ENCODE measurements at regions not wholly inside any gene's neighbourhood (a gene's known extent, or its start where the extent isn't known, plus 50 kb on each side); places are given as distances from the start of the nearest gene placed in this dataset.

GRCh38 chr3:34998902-34999301 is 640.4 kb upstream of the ARPP21 start:
- intact Hi-C loops (cut with micrococcal nuclease; ENCODE audit: unreplicated experiment) (no loop called here), in situ Hi-C loops (cut with HindIII; ENCODE audit: low pct_unique_long_range_greater_than_20kb, low sequenced_read_pairs) (no loop called here)
- DNase-seq (ENCODE audit: low read depth, low spot score) (no peak), ATAC-seq (no peak)
- TF ChIP-seq, protein P1, sequence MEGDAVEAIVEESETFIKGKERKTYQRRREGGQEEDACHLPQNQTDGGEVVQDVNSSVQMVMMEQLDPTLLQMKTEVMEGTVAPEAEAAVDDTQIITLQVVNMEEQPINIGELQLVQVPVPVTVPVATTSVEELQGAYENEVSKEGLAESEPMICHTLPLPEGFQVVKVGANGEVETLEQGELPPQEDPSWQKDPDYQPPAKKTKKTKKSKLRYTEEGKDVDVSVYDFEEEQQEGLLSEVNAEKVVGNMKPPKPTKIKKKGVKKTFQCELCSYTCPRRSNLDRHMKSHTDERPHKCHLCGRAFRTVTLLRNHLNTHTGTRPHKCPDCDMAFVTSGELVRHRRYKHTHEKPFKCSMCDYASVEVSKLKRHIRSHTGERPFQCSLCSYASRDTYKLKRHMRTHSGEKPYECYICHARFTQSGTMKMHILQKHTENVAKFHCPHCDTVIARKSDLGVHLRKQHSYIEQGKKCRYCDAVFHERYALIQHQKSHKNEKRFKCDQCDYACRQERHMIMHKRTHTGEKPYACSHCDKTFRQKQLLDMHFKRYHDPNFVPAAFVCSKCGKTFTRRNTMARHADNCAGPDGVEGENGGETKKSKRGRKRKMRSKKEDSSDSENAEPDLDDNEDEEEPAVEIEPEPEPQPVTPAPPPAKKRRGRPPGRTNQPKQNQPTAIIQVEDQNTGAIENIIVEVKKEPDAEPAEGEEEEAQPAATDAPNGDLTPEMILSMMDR (IDR thresholded peaks at IDR 0.05) = no peak
- TF ChIP-seq POLR2AphosphoS5 (IDR thresholded peaks at IDR 0.05; ENCODE audit: low read depth, low read length) = no peak
- no peak for TF ChIP-seq TCF7L2 (IDR thresholded peaks at IDR 0.05; ENCODE audit: low read depth, low read length)
- TF ChIP-seq SIN3A (IDR thresholded peaks at IDR 0.05; ENCODE audit: borderline replicate concordance, insufficient read depth, low read depth, low read length) = no peak
- TF ChIP-seq, protein P2, sequence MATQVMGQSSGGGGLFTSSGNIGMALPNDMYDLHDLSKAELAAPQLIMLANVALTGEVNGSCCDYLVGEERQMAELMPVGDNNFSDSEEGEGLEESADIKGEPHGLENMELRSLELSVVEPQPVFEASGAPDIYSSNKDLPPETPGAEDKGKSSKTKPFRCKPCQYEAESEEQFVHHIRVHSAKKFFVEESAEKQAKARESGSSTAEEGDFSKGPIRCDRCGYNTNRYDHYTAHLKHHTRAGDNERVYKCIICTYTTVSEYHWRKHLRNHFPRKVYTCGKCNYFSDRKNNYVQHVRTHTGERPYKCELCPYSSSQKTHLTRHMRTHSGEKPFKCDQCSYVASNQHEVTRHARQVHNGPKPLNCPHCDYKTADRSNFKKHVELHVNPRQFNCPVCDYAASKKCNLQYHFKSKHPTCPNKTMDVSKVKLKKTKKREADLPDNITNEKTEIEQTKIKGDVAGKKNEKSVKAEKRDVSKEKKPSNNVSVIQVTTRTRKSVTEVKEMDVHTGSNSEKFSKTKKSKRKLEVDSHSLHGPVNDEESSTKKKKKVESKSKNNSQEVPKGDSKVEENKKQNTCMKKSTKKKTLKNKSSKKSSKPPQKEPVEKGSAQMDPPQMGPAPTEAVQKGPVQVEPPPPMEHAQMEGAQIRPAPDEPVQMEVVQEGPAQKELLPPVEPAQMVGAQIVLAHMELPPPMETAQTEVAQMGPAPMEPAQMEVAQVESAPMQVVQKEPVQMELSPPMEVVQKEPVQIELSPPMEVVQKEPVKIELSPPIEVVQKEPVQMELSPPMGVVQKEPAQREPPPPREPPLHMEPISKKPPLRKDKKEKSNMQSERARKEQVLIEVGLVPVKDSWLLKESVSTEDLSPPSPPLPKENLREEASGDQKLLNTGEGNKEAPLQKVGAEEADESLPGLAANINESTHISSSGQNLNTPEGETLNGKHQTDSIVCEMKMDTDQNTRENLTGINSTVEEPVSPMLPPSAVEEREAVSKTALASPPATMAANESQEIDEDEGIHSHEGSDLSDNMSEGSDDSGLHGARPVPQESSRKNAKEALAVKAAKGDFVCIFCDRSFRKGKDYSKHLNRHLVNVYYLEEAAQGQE (IDR thresholded peaks at IDR 0.05; ENCODE audit: insufficient read depth in 1 of 2, low read depth in 2 of 2, low read length in 1 of 2) = no peak
- Histone ChIP-seq H3K27me3 (ENCODE audit: control insufficient read depth, insufficient read depth, low read length) (no peaks in the 10 kb centered on the region), H3K4me1 (ENCODE audit: control insufficient read depth, insufficient read depth, low read length) (no peaks in the 10 kb centered on the region), H3K4me3 (ENCODE audit: low read depth in 2 of 2, low read length in 2 of 2) (no peak overlapping the region), H3K27ac (ENCODE audit: low read length) (no peak overlapping the region), H3K9me3 (ENCODE audit: control insufficient read depth, insufficient read depth, low read depth, low read length) (no peaks in the 10 kb centered on the region), H3K36me3 (ENCODE audit: control insufficient read depth, insufficient read depth, low read length) (no peaks in the 10 kb centered on the region; the same call in 1 of the 2 replicates)
- CTCF ChIA-PET = no interaction called here
- no TSS peak for BruUV-seq (replicated peaks)
- POLR2A ChIA-PET = no interaction called here

DNA sequence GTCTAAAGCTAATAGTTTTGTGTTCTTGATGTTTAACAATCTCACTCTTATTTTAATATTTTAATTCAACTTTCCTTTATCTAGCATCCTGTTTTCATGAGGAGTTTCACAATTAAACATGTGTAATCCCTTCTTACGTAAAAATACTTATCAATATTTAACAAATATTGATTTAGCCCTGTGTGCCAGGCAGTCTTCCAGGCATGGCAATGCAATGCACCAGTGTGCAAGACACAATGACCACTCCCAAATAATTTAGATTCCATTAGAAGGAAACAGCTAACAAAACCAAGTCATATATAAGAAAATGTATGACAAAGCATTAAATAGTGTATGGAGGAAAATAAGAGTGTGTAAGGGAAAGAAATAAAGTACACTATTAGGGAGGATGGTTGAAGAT is 627.1 kb upstream of the ARPP21 start:
- TF ChIP-seq TCF7L2 (IDR thresholded peaks at IDR 0.05; ENCODE audit: low read depth, low read length) = no peak
- no peak for TF ChIP-seq SIN3A (IDR thresholded peaks at IDR 0.05; ENCODE audit: borderline replicate concordance, insufficient read depth, low read depth, low read length)
- H3K4me3 ChIP-seq (ENCODE audit: low read depth in 2 of 2, low read length in 2 of 2) = no peak overlapping the region
- ATAC-seq (no peak), DNase-seq (ENCODE audit: low read depth, low spot score) (no peak)
- ChIA-PET POLR2A (no interaction called here), CTCF (no interaction called here)
- no TSS peak for BruUV-seq (replicated peaks)
- in situ Hi-C loops (cut with HindIII; ENCODE audit: low pct_unique_long_range_greater_than_20kb, low sequenced_read_pairs) = no loop called here
- H3K27ac ChIP-seq (ENCODE audit: low read length) = no peak overlapping the region
- no peaks in the 10 kb centered on the region for H3K36me3 ChIP-seq (ENCODE audit: control insufficient read depth, insufficient read depth, low read length)
- no peaks in the 10 kb centered on the region for H3K9me3 ChIP-seq (ENCODE audit: control insufficient read depth, insufficient read depth, low read depth, low read length)
- H3K4me1 ChIP-seq (ENCODE audit: control insufficient read depth, insufficient read depth, low read length) = no peaks in the 10 kb centered on the region
- H3K27me3 ChIP-seq (ENCODE audit: control insufficient read depth, insufficient read depth, low read length) = no peaks in the 10 kb centered on the region
- intact Hi-C loops (cut with micrococcal nuclease; ENCODE audit: unreplicated experiment) = no loop called here

GRCh38 chr3:35028157-35028556 is 611.2 kb upstream of the ARPP21 start:
- POLR2A ChIA-PET = no interaction called here
- no peaks in the 10 kb centered on the region for H3K27me3 ChIP-seq (ENCODE audit: control insufficient read depth, insufficient read depth, low read length)
- no peak overlapping the region for H3K27ac ChIP-seq (ENCODE audit: low read length)
- no peak for ATAC-seq
- CTCF ChIA-PET = no interaction called here
- in situ Hi-C loops (cut with HindIII; ENCODE audit: low pct_unique_long_range_greater_than_20kb, low sequenced_read_pairs) = no loop called here
- BruUV-seq (replicated peaks) = no TSS peak
- no peaks in the 10 kb centered on the region for H3K9me3 ChIP-seq (ENCODE audit: control insufficient read depth, insufficient read depth, low read depth, low read length)
- intact Hi-C loops (cut with micrococcal nuclease; ENCODE audit: unreplicated experiment) = no loop called here
- no peaks in the 10 kb centered on the region for H3K36me3 ChIP-seq (ENCODE audit: control insufficient read depth, insufficient read depth, low read length)
- TF ChIP-seq, protein P2 (IDR thresholded peaks at IDR 0.05; ENCODE audit: insufficient read depth in 1 of 2, low read depth in 2 of 2, low read length in 1 of 2) = no peak
- TF ChIP-seq POLR2AphosphoS5 (IDR thresholded peaks at IDR 0.05; ENCODE audit: low read depth, low read length) (no peak), TCF7L2 (IDR thresholded peaks at IDR 0.05; ENCODE audit: low read depth, low read length) (no peak), SIN3A (IDR thresholded peaks at IDR 0.05; ENCODE audit: borderline replicate concordance, insufficient read depth, low read depth, low read length) (no peak)
- TF ChIP-seq, protein P1 (IDR thresholded peaks at IDR 0.05) = no peak
- no peak overlapping the region for H3K4me3 ChIP-seq (ENCODE audit: low read depth in 2 of 2, low read length in 2 of 2)
- no peaks in the 10 kb centered on the region for H3K4me1 ChIP-seq (ENCODE audit: control insufficient read depth, insufficient read depth, low read length)
- DNase-seq (ENCODE audit: low read depth, low spot score) = no peak
